IMR-90 (cell line): ENCODE measurements at regions not wholly inside any gene's neighbourhood (a gene's known extent, or its start where the extent isn't known, plus 50 kb on each side); places are given as distances from the start of the nearest gene placed in this dataset.

ENCODE experiments used
- ATAC-seq: fragments of 200-7000 bp; cut with Tn5 transposase; 2 replicates; pipeline ENCODE4 v1.9.1; 2020; ENCODE audit warnings: low read depth, mild to moderate bottlenecking, moderate library complexity
- BruUV-seq: library from RNA; stranded (reverse); fragments of 400-500 nt; replicated peaks from 2 replicates; lab custom pipeline; 2021; lab: Mats Ljungman, UMichigan
- CTCF ChIA-PET: fragments of 300-600 bp; formaldehyde crosslinking; extraction: SDS; loops from one replicate; lab custom pipeline; 2021; ENCODE audit warnings: antibody characterized with exemption; lab: Yijun Ruan, JAX
- POLR2A ChIA-PET: fragments of 300-600 bp; sonication (Branson Sonifier 250); formaldehyde crosslinking; loops from one replicate; lab custom pipeline; 2022; ENCODE audit warnings: antibody characterized with exemption; ENCODE audit not compliant: unreplicated experiment; lab: Charles Lee
- DNase-seq: peaks from one replicate; pipeline ENCODE4 v3.0.0; 2013
- H2AFZ ChIP-seq: replicated peaks from 2 replicates; pipeline ENCODE3; 2013; ENCODE audit warnings: low read length, mild to moderate bottlenecking; ENCODE audit not compliant: poor library complexity
- H2AK5ac ChIP-seq: 2 replicates; pipeline ENCODE4 v1.6.1; 2013; ENCODE audit warnings: low read depth, low read length, inconsistent platforms
- H2AK9ac ChIP-seq: replicated peaks from 2 replicates; pipeline ENCODE3; 2013; ENCODE audit warnings: mild to moderate bottlenecking, low read depth, low read length, moderate library complexity; ENCODE audit not compliant: poor library complexity
- H2BK120ac ChIP-seq: 2 replicates; pipeline ENCODE4 v1.6.1; 2013; ENCODE audit warnings: low read depth, low read length, inconsistent platforms
- H2BK15ac ChIP-seq: 3 replicates; pipeline ENCODE4 v1.6.1; 2013; ENCODE audit warnings: low read depth, low read length, inconsistent platforms
- H2BK20ac ChIP-seq: 2 replicates; pipeline ENCODE4 v1.6.1; 2013; ENCODE audit warnings: low read depth, mild to moderate bottlenecking, inconsistent platforms, low read length, moderate library complexity
- H2BK5ac ChIP-seq: 2 replicates; pipeline ENCODE4 v1.6.1; 2013; ENCODE audit warnings: mild to moderate bottlenecking, low read depth, low read length, inconsistent platforms; ENCODE audit not compliant: poor library complexity, severe bottlenecking
- H3K14ac ChIP-seq: replicated peaks from 2 replicates; pipeline ENCODE4 v1.6.1; 2013; ENCODE audit warnings: low read depth, low read length, inconsistent platforms
- H3K18ac ChIP-seq: 2 replicates; pipeline ENCODE4 v1.6.1; 2013; ENCODE audit warnings: low read depth, low read length, control low read depth
- H3K23ac ChIP-seq: 2 replicates; pipeline ENCODE4 v1.6.1; 2013; ENCODE audit warnings: low read depth, low read length, inconsistent platforms
- H3K27ac ChIP-seq: 2 replicates; pipeline ENCODE4 v1.5.1; 2013; ENCODE audit warnings: mild to moderate bottlenecking, control low read depth, low read length; ENCODE audit not compliant: insufficient read depth
- H3K27me3 ChIP-seq: 2 replicates; pipeline ENCODE4 v1.6.1; 2013; ENCODE audit warnings: low read length; ENCODE audit not compliant: control insufficient read depth, insufficient read depth
- H3K36me3 ChIP-seq: 2 replicates; pipeline ENCODE4 v1.6.1; 2013; ENCODE audit warnings: low read length, mixed read lengths; ENCODE audit not compliant: control insufficient read depth, insufficient read depth
- H3K4ac ChIP-seq: 2 replicates; pipeline ENCODE4 v1.6.1; 2013; ENCODE audit warnings: low read depth, low read length, inconsistent platforms
- H3K4me1 ChIP-seq: 2 replicates; pipeline ENCODE4 v1.6.1; 2013; ENCODE audit warnings: low read length, mixed read lengths; ENCODE audit not compliant: control insufficient read depth, insufficient read depth
- H3K4me2 ChIP-seq: 2 replicates; pipeline ENCODE4 v1.6.1; 2013; ENCODE audit warnings: low read depth, mild to moderate bottlenecking, control low read depth, low read length, moderate library complexity
- H3K4me3 ChIP-seq: 2 replicates; pipeline ENCODE4 v1.5.1; 2013; ENCODE audit warnings: low read depth, mild to moderate bottlenecking, control low read depth, low read length, moderate library complexity; ENCODE audit not compliant: insufficient read depth
- H3K56ac ChIP-seq: 2 replicates; pipeline ENCODE4 v1.6.1; 2013; ENCODE audit warnings: low read length, inconsistent platforms; ENCODE audit not compliant: insufficient read depth; ENCODE audit errors: extremely low read depth
- H3K79me1 ChIP-seq, 2 experiments: 2 replicates each; pipeline ENCODE4 v1.6.1; 2013; ENCODE audit warnings: low read length in 2 of 2, inconsistent platforms in 1 of 2, low read depth in 1 of 2
- H3K9ac ChIP-seq: 2 replicates; pipeline ENCODE4 v1.6.1; 2013; ENCODE audit warnings: low read depth, low read length, control low read depth
- H3K9me1 ChIP-seq: 2 replicates; pipeline ENCODE4 v1.6.1; 2013; ENCODE audit warnings: low read length, inconsistent platforms; ENCODE audit not compliant: insufficient read depth
- H3K9me3 ChIP-seq: 2 replicates; pipeline ENCODE4 v1.6.1; 2013; ENCODE audit warnings: low read length; ENCODE audit not compliant: control insufficient read depth, insufficient read depth
- H4K20me1 ChIP-seq: 2 replicates; pipeline ENCODE4 v1.6.1; 2013; ENCODE audit warnings: low read length, inconsistent platforms; ENCODE audit not compliant: insufficient read depth
- H4K5ac ChIP-seq: 2 replicates; pipeline ENCODE4 v1.6.1; 2013; ENCODE audit warnings: mild to moderate bottlenecking, low read depth, low read length, control low read depth
- H4K8ac ChIP-seq, 2 experiments: 2 replicates each; pipeline ENCODE4 v1.6.1; 2013; ENCODE audit warnings: low read depth in 2 of 2, low read length in 2 of 2, control low read depth in 1 of 2, inconsistent platforms in 1 of 2
- H4K91ac ChIP-seq: 2 replicates; pipeline ENCODE4 v1.6.1; 2013; ENCODE audit warnings: low read depth, low read length, inconsistent platforms; ENCODE audit not compliant: insufficient read depth
- BHLHE40 ChIP-seq: fragments of 150-350 bp; IDR thresholded peaks from 2 replicates; pipeline ENCODE4 v1.6.1; 2016; ENCODE audit warnings: mild to moderate bottlenecking, low read depth, low read length
- CEBPB ChIP-seq: IDR thresholded peaks from 2 replicates; pipeline ENCODE4 v1.6.1; 2012; ENCODE audit warnings: low read depth, low read length, improper control_type of control experiment
- CHD1 ChIP-seq: IDR thresholded peaks from 2 replicates; pipeline ENCODE4 v1.6.1; 2012; ENCODE audit warnings: low read depth, low read length, improper control_type of control experiment
- CTCF ChIP-seq: conservative IDR thresholded peaks from 2 replicates; pipeline ENCODE4 v1.5.1; 2012; ENCODE audit warnings: mild to moderate bottlenecking, low read depth, low read length, improper control_type of control experiment
- ELK1 ChIP-seq: fragments of 150-350 bp; IDR thresholded peaks from 2 replicates; pipeline ENCODE4 v1.6.1; 2016; ENCODE audit warnings: low read depth, mild to moderate bottlenecking, low read length, moderate library complexity, borderline replicate concordance
- FOS ChIP-seq: fragments of 150-350 bp; IDR thresholded peaks from 2 replicates; pipeline ENCODE4 v1.6.1; 2016; ENCODE audit warnings: low read depth, low read length
- MAFK ChIP-seq: IDR thresholded peaks from 2 replicates; pipeline ENCODE4 v1.6.1; 2012; ENCODE audit warnings: low read depth, low read length, improper control_type of control experiment
- MAZ ChIP-seq: IDR thresholded peaks from 2 replicates; pipeline ENCODE4 v1.6.1; 2012; ENCODE audit warnings: low read depth, mild to moderate bottlenecking, low read length, improper control_type of control experiment, moderate library complexity, borderline replicate concordance
- MXI1 ChIP-seq: IDR thresholded peaks from 2 replicates; pipeline ENCODE4 v1.6.1; 2012; ENCODE audit warnings: low read depth, mild to moderate bottlenecking, low read length, moderate library complexity, borderline replicate concordance
- NFE2L2 ChIP-seq: fragments of 150-350 bp; IDR thresholded peaks from 2 replicates; pipeline ENCODE4 v1.6.1; 2016; ENCODE audit warnings: low read depth, mild to moderate bottlenecking, low read length
- POLR2A ChIP-seq: IDR thresholded peaks from 2 replicates; pipeline ENCODE4 v1.6.1; 2012; ENCODE audit warnings: mild to moderate bottlenecking, low read depth, low read length
- RAD21 ChIP-seq: IDR thresholded peaks from 2 replicates; pipeline ENCODE4 v1.6.1; 2012; ENCODE audit warnings: low read length, improper control_type of control experiment
- RCOR1 ChIP-seq: IDR thresholded peaks from 2 replicates; pipeline ENCODE4 v1.6.1; 2012; ENCODE audit warnings: mild to moderate bottlenecking, low read length, improper control_type of control experiment; ENCODE audit not compliant: insufficient replicate concordance
- RFX5 ChIP-seq: IDR thresholded peaks from 2 replicates; pipeline ENCODE4 v1.8.0; 2012; ENCODE audit warnings: low read depth, mild to moderate bottlenecking, low read length, moderate library complexity
- SMC3 ChIP-seq: fragments of 150-350 bp; IDR thresholded peaks from 2 replicates; pipeline ENCODE4 v1.6.1; 2016; ENCODE audit warnings: low read depth, mild to moderate bottlenecking, antibody characterized with exemption, low read length, moderate library complexity
- USF2 ChIP-seq: fragments of 150-350 bp; IDR thresholded peaks from 2 replicates; pipeline ENCODE4 v1.6.1; 2017; ENCODE audit warnings: mild to moderate bottlenecking, antibody characterized with exemption, low read length, low read depth
- WGBS, 2 experiments: methylation state at CpG; one replicate each; pipeline versions ENCODE4 v1.1.5 to v1.1.7; 2013; ENCODE audit warnings: missing lambda C conversion rate in 2 of 2; ENCODE audit not compliant: insufficient read length in 1 of 2; ENCODE audit errors: extremely low coverage in 2 of 2; 5-methylcytosine and 5-hydroxymethylcytosine counted together
- dilution Hi-C: fragments of 300-500 bp; cut with HindIII; formaldehyde crosslinking; loops from one replicate; pipeline ENCODE4 v1.14.3; 2018; ENCODE audit warnings: low sequenced_read_pairs; ENCODE audit not compliant: unreplicated experiment
- in situ Hi-C: fragments of 300-500 bp; cut with MboI; formaldehyde crosslinking; loops from 3 replicates; pipeline ENCODE4 v1.14.3; 2019; ENCODE audit warnings: low sequenced_read_pairs, inconsistent platforms, mixed read lengths
- intact Hi-C: fragments of 100-400 bp; cut with micrococcal nuclease; formaldehyde crosslinking; loops from 2 replicates; pipeline ENCODE4 v1.10.0; 2022

- Histone ChIP-seq H3K4me2 (no peak overlapping the region), H2BK20ac (no peak overlapping the region), H3K27me3 (no peaks in the 10 kb centered on the region), H2BK5ac (no peak overlapping the region), H3K14ac (no peak overlapping the region), H4K8ac (no peak overlapping the region), H3K9ac (no peak overlapping the region), H3K4ac (no peak overlapping the region), H2AK5ac (no peak overlapping the region), H3K36me3 (no peaks in the 10 kb centered on the region), H4K5ac (no peak overlapping the region), H4K20me1 (no peaks in the 10 kb centered on the region), H2BK120ac (no peak overlapping the region), H2AFZ (no peak overlapping the region), H3K4me1 (no peaks in the 10 kb centered on the region), H3K9me3 (no peaks in the 10 kb centered on the region), H3K27ac (no peak overlapping the region), H3K18ac (no peak overlapping the region), H2AK9ac (no peak overlapping the region), H3K56ac (no peak overlapping the region), H3K4me3 (no peak overlapping the region), H4K91ac (no peak overlapping the region), H3K23ac (no peak overlapping the region), H2BK15ac (no peak overlapping the region), H3K79me1 (no peaks in the 10 kb centered on the region), H3K9me1 (no peaks in the 10 kb centered on the region)
- DNase-seq = no peak
- POLR2A ChIA-PET = no interaction called here
- dilution Hi-C loops (no loop called here), intact Hi-C loops (no loop called here), in situ Hi-C loops (no loop called here)
- TF ChIP-seq FOS = no peak
- no peak for TF ChIP-seq MAFK
- no peak for TF ChIP-seq RFX5
- no peak for TF ChIP-seq CEBPB
- no peak for TF ChIP-seq ELK1
- TF ChIP-seq CTCF = no peak
- TF ChIP-seq BHLHE40 = no peak
- TF ChIP-seq USF2 = no peak
- no peak for TF ChIP-seq POLR2A
- TF ChIP-seq MAZ = no peak
- no peak for TF ChIP-seq SMC3
- no peak for TF ChIP-seq RCOR1
- TF ChIP-seq NFE2L2 = no peak
- no peak for TF ChIP-seq RAD21
- TF ChIP-seq MXI1 = no peak
- TF ChIP-seq CHD1 = no peak
- BruUV-seq = no TSS peak
- no peak for ATAC-seq
- CTCF ChIA-PET = no interaction called here
- WGBS, 2 experiments = no CpG with 5 or more reads among the region's 2 CpGs
These were observed 290.8 kb upstream of the PCDH9 start for GRCh38 chr13:67520886-67521285.
